Middle frontal gyrus (tissue), 1 donor: ENCODE measurements at regions not wholly inside any gene's neighbourhood (a gene's known extent, or its start where the extent isn't known, plus 50 kb on each side); places are given as distances from the start of the nearest gene placed in this dataset.
"Not testable (repeated sequence)": the region's sequence is repeated elsewhere in the genome, so short reads cannot be mapped to it uniquely, and the experiment has no call there.

Source experiments
- DNase-seq: peaks from one replicate; pipeline ENCODE4 v3.0.0-alpha.2; 2015; ENCODE audit warnings: low spot score; ENCODE audit errors: extremely low spot score

- DNase-seq, result not testable (repeated sequence)
These were observed 247.9 kb upstream of the PGRMC2 start for GRCh38 chr4:128535510-128535909.

- no peak for DNase-seq
These were observed 241.4 kb upstream of the PGRMC2 start for GRCh38 chr4:128528793-128529553.

GRCh38 chr4:128527946-128528576, 240.4 kb upstream of the PGRMC2 start:
- DNase-seq, result no peak

GRCh38 chr4:128527351-128527750, 239.7 kb upstream of the PGRMC2 start:
- no peak for DNase-seq

- no peak for DNase-seq
These were observed 238.5 kb upstream of the PGRMC2 start for GRCh38 chr4:128525992-128526630.

GRCh38 chr4:128525387-128525786, 237.8 kb upstream of the PGRMC2 start:
- DNase-seq, result no peak

GRCh38 chr4:128524311-128524710, 236.7 kb upstream of the PGRMC2 start:
- no peak for DNase-seq

- DNase-seq, result no peak
These were observed 234.1 kb upstream of the PGRMC2 start for GRCh38 chr4:128521648-128522111.

- DNase-seq, result no peak
These were observed 233.5 kb upstream of the PGRMC2 start for GRCh38 chr4:128521156-128521555.

- no peak for DNase-seq
These were observed 231.7 kb upstream of the PGRMC2 start for GRCh38 chr4:128519163-128519830.

GRCh38 chr4:128517739-128518510, 230.3 kb upstream of the PGRMC2 start:
- no peak for DNase-seq

GRCh38 chr4:128517096-128517738, 229.6 kb upstream of the PGRMC2 start:
- DNase-seq, result no peak

GRCh38 chr4:128516301-128516969, 228.8 kb upstream of the PGRMC2 start:
- DNase-seq, result no peak

- DNase-seq, result no peak
These were observed 226.3 kb upstream of the PGRMC2 start for GRCh38 chr4:128513664-128514484.

GRCh38 chr4:128512767-128513322, 225.2 kb upstream of the PGRMC2 start:
- no peak for DNase-seq

- DNase-seq, result no peak
These were observed 224.5 kb upstream of the PGRMC2 start for GRCh38 chr4:128512161-128512560.

GRCh38 chr4:128510850-128511249, 223.2 kb upstream of the PGRMC2 start:
- no peak for DNase-seq

GRCh38 chr4:128502818-128503527, 215.4 kb upstream of the PGRMC2 start:
- DNase-seq, result no peak
